Natural killer cell treated with Interleukin-12 subunit alpha and Interleukin-12 subunit beta and Interleukin-15 and Interleukin-18, amount 100 ng/mL, for 72 hours (primary cell): ENCODE measurements at regions not wholly inside any gene's neighbourhood (a gene's known extent, or its start where the extent isn't known, plus 50 kb on each side); places are given as distances from the start of the nearest gene placed in this dataset.

Experiments
- ATAC-seq, 2 donors: fragments of 150-1000 bp; cut with Tn5 transposase in 1 of 2; sonication (Bioruptor Pico), chemical (Tn5 transposase) in 1 of 2; 2 replicates each; pipeline ENCODE4 v1.10.0; 2021
- DNase-seq: peaks from one replicate; pipeline ENCODE4 v3.0.0; 2022; ENCODE audit warnings: low spot score
- H3K27ac Mint-ChIP-seq, 2 donors: 1 replicate in 1 of 2; 2 replicates in 1 of 2; pipeline ENCODE4 v1.8.0; 2022; ENCODE audit warnings: mixed read lengths in 2 of 2, mild to moderate bottlenecking in 1 of 2, moderate library complexity in 1 of 2
- H3K27me3 Mint-ChIP-seq, 2 donors: 1 replicate in 1 of 2; 2 replicates in 1 of 2; pipeline ENCODE4 v1.8.0; 2022; ENCODE audit warnings: mixed read lengths in 2 of 2
- H3K36me3 Mint-ChIP-seq: one replicate; pipeline ENCODE4 v1.8.0; 2022; ENCODE audit warnings: mixed read lengths
- H3K4me1 Mint-ChIP-seq, 2 donors: 1 replicate in 1 of 2; 2 replicates in 1 of 2; pipeline ENCODE4 v1.8.0; 2022; ENCODE audit warnings: low read depth in 2 of 2, mixed read lengths in 2 of 2, mild to moderate bottlenecking in 1 of 2
- H3K4me3 Mint-ChIP-seq: one replicate; pipeline ENCODE4 v1.8.0; 2022; ENCODE audit warnings: mixed read lengths
- H3K9me3 Mint-ChIP-seq: 2 replicates; pipeline ENCODE4 v1.8.0; 2022; ENCODE audit warnings: mixed read lengths

- DNase-seq (no peak), ATAC-seq (no peak)
- Mint-ChIP-seq H3K4me1 (no peaks in the 10 kb centered on the region), H3K27ac (peak overlapping the region in 1 of 2 donors; percentile 28), H3K4me3 (no peak overlapping the region), H3K36me3 (no peaks in the 10 kb centered on the region), H3K27me3 (peaks cover 23 to 27% of the 10 kb centered on the region in 2 donors), H3K9me3 (no peaks in the 10 kb centered on the region)
Measured at GRCh38 chr18:49663899-49664890, 102.3 kb downstream of the LIPG start.

GRCh38 chr18:49662506-49662905 is 100.6 kb downstream of the LIPG start:
- Mint-ChIP-seq H3K4me1 (no peaks in the 10 kb centered on the region), H3K4me3 (no peak overlapping the region), H3K27me3 (peaks cover 11 to 14% of the 10 kb centered on the region in 2 donors), H3K36me3 (no peaks in the 10 kb centered on the region), H3K9me3 (no peaks in the 10 kb centered on the region), H3K27ac (no peak overlapping the region)
- ATAC-seq (no peak), DNase-seq (no peak)

- DNase-seq (no peak), ATAC-seq (no peak)
- Mint-ChIP-seq H3K9me3 (no peaks in the 10 kb centered on the region), H3K27ac (no peak overlapping the region), H3K4me1 (peaks cover 0 to 4% of the 10 kb centered on the region in 2 donors), H3K27me3 (peaks cover 0 to 3% of the 10 kb centered on the region in 2 donors), H3K36me3 (no peaks in the 10 kb centered on the region), H3K4me3 (no peak overlapping the region)
Measured at GRCh38 chr18:49658823-49659404, 97.1 kb downstream of the LIPG start.

- ATAC-seq, result peak in 1 of 2 donors; percentile 60
- Mint-ChIP-seq H3K4me1 (peaks cover 5 to 8% of the 10 kb centered on the region in 2 donors), H3K27ac (no peak overlapping the region), H3K4me3 (no peak overlapping the region), H3K27me3 (peaks cover 0 to 3% of the 10 kb centered on the region in 2 donors), H3K36me3 (no peaks in the 10 kb centered on the region), H3K9me3 (no peaks in the 10 kb centered on the region)
- DNase-seq, result no peak
Measured at GRCh38 chr18:49656073-49656692, 94.3 kb downstream of the LIPG start.

- H3K36me3 Mint-ChIP-seq, result no peaks in the 10 kb centered on the region
- no peak overlapping the region for H3K27ac Mint-ChIP-seq
- peaks cover 0 to 3% of the 10 kb centered on the region in 2 donors for H3K27me3 Mint-ChIP-seq
- H3K4me3 Mint-ChIP-seq, result no peak overlapping the region
- ATAC-seq, result no peak
- DNase-seq, result no peak
- peaks cover 5 to 8% of the 10 kb centered on the region in 2 donors for H3K4me1 Mint-ChIP-seq
- H3K9me3 Mint-ChIP-seq, result no peaks in the 10 kb centered on the region
Measured at GRCh38 chr18:49655266-49656072, 93.6 kb downstream of the LIPG start.

GRCh38 chr18:49654347-49654746 is 92.5 kb downstream of the LIPG start:
- Mint-ChIP-seq H3K27ac (no peak overlapping the region), H3K27me3 (no peaks in the 10 kb centered on the region), H3K4me3 (no peak overlapping the region), H3K4me1 (peaks cover 5 to 8% of the 10 kb centered on the region in 2 donors), H3K9me3 (no peaks in the 10 kb centered on the region), H3K36me3 (no peaks in the 10 kb centered on the region)
- DNase-seq (no peak), ATAC-seq (no peak)

GRCh38 chr18:49652881-49653724 is 91.2 kb downstream of the LIPG start:
- peaks cover 5 to 8% of the 10 kb centered on the region in 2 donors for H3K4me1 Mint-ChIP-seq
- ATAC-seq (no peak), DNase-seq (no peak)
- no peaks in the 10 kb centered on the region for H3K27me3 Mint-ChIP-seq
- no peaks in the 10 kb centered on the region for H3K36me3 Mint-ChIP-seq
- H3K4me3 Mint-ChIP-seq, result no peak overlapping the region
- no peaks in the 10 kb centered on the region for H3K9me3 Mint-ChIP-seq
- no peak overlapping the region for H3K27ac Mint-ChIP-seq

- no peaks in the 10 kb centered on the region for H3K27me3 Mint-ChIP-seq
- H3K4me1 Mint-ChIP-seq, result peaks cover 5 to 6% of the 10 kb centered on the region in 2 donors
- no peak overlapping the region for H3K27ac Mint-ChIP-seq
- DNase-seq, result no peak
- H3K36me3 Mint-ChIP-seq, result no peaks in the 10 kb centered on the region
- no peak for ATAC-seq
- H3K4me3 Mint-ChIP-seq, result no peak overlapping the region
- H3K9me3 Mint-ChIP-seq, result no peaks in the 10 kb centered on the region
Measured at GRCh38 chr18:49651033-49651432, 89.2 kb downstream of the LIPG start.

- DNase-seq (no peak), ATAC-seq (no peak)
- Mint-ChIP-seq H3K9me3 (no peaks in the 10 kb centered on the region), H3K4me1 (peaks cover 3 to 5% of the 10 kb centered on the region in 2 donors), H3K27ac (no peak overlapping the region), H3K27me3 (no peaks in the 10 kb centered on the region), H3K4me3 (no peak overlapping the region), H3K36me3 (no peaks in the 10 kb centered on the region)
Measured at GRCh38 chr18:49650426-49650891, 88.6 kb downstream of the LIPG start.

- H3K27ac Mint-ChIP-seq, result no peak overlapping the region
- no peaks in the 10 kb centered on the region for H3K36me3 Mint-ChIP-seq
- H3K4me1 Mint-ChIP-seq, result peaks cover 3 to 5% of the 10 kb centered on the region in 2 donors
- H3K9me3 Mint-ChIP-seq, result no peaks in the 10 kb centered on the region
- H3K4me3 Mint-ChIP-seq, result no peak overlapping the region
- H3K27me3 Mint-ChIP-seq, result peaks cover 1 to 4% of the 10 kb centered on the region in 2 donors
- ATAC-seq (no peak), DNase-seq (no peak)
Measured at GRCh38 chr18:49648811-49649210, 87.0 kb downstream of the LIPG start.
